H1 (cell line): ENCODE measurements at regions not wholly inside any gene's neighbourhood (a gene's known extent, or its start where the extent isn't known, plus 50 kb on each side); places are given as distances from the start of the nearest gene placed in this dataset.

ENCODE experiments used
- RNF2 ChIP-seq: fragments of 200-900, 300-1000 bp; sonication (generic); IDR thresholded peaks from 2 replicates; pipeline ENCODE4 v1.7.1; 2016; ENCODE audit warnings: borderline replicate concordance, low read depth, mild to moderate bottlenecking, antibody characterized with exemption, low read length; ENCODE audit not compliant: poor library complexity, severe bottlenecking; ENCODE audit errors: missing control alignments

- no peak for TF ChIP-seq RNF2
Observed at GRCh38 chr7:89514970-89515369, 639.3 kb upstream of the STEAP1 start (continued).
